Epithelial cell of prostate (primary cell): ENCODE measurements at regions not wholly inside any gene's neighbourhood (a gene's known extent, or its start where the extent isn't known, plus 50 kb on each side); places are given as distances from the start of the nearest gene placed in this dataset.

ENCODE experiments used
- DNase-seq: peaks from one replicate; pipeline ENCODE4 v3.0.0-alpha.2; 2011; ENCODE audit warnings: low read depth, low spot score
- H3K27ac ChIP-seq: fragments of 450-650 bp; 2 replicates; pipeline ENCODE4 v1.5.1; 2017; ENCODE audit warnings: mild to moderate bottlenecking

DNA sequence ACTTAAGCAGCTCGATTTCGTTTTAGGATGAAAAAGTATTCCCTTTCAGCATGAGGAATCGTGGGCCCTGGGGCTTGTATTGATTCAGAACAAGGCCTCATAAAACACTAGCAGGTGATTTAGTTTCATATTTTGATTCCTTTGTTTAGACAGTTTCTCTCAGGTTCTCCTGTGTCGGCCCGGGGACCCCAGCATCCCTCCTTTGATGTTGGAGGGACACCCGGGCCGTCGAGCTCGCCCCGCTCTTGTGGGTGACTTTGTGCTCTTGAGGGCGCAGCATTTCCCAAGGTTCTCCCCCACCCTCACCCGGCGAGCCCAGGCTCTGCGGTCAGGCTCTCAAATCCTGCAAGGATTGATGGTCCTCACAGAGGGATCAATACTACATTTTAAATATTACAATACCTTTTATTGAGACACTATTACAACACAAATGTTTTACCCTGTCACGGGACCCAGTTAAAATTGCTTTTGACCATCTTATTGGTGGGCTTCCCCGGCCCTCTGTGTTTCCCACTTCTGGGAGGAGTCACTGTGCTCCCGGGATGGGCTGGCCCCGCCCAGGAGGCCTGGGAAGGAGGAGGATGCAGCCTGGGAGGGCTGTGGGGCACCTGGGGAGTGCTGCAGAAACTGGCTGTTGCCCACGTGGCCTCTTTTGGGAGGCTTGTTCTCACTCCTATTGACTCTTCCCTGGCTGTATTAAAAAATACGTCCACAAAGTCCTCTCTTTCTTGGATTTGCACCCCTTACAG lies 222.6 kb downstream of the INSIG2 start:
- H3K27ac ChIP-seq = peak overlapping the region; percentile 32
- DNase-seq = no peak

DNA sequence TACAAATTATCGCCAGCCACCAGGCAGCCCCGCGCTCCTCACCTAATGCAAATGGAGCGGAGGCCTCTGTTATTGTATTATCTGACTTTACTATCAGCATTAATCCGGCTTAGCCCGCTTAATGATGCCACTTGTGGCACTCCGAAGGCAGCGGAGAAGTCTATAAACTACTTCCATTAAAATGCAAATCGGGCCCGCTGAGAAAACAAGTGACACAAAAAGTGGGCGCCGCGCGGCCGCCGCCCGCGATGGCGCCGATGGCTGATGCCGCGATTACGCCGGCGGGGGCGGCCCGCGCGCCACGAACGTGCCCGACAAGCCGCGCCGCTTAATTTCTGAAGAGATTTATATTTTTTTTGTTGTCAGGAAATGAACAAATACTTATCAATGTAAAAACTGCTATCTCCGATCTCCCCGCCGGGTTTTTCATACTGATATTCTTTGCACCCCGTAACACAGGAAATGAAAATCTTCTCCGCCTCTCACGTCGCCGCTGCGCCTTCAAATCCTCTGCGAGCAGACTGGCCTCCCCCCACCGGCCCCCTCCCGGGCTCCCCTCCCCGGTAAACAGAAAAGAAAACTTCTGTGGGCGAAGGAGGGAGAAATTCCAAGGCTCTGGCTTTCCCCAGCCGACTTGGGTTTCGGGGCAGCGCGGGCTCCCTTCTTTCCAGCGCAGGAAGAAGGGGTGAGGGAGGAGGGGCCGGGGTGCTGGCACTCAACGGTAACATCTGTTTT lies 221.8 kb downstream of the INSIG2 start:
- peak overlapping the region; percentile 32 for H3K27ac ChIP-seq
- DNase-seq = no peak

DNA sequence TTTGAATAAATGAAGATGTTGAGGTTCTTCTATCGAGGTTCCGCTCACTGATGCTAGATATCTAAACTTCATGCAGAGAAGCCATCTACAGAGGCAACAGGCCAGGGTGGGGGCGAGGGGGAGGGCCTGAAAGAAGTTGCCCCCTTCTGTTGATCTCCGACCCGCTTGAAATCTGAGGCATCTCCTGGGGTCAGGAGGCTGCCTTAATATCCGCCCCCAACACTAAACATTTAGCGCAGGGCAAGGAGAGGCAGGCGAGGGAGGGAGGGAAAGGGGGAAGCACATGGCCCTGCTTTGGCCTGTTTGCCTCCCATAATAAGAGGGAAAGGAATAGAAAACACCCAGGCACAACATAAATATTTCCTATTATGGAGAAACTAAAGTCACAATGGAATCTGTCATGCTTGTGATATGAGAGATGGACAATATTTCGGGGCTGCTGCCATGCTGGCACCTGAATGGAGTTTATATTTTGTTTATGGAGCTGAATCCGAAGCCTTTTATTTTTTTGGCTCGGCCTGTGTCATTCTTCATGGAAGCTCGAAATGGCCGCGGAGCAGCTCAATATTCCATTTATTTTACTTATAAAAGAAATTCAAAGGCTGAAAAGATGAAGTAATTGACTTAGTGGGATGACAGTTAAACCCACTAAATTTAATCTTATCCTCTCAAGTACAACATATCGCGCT lies 221.1 kb downstream of the INSIG2 start:
- no peak overlapping the region for H3K27ac ChIP-seq
- DNase-seq = no peak

DNA sequence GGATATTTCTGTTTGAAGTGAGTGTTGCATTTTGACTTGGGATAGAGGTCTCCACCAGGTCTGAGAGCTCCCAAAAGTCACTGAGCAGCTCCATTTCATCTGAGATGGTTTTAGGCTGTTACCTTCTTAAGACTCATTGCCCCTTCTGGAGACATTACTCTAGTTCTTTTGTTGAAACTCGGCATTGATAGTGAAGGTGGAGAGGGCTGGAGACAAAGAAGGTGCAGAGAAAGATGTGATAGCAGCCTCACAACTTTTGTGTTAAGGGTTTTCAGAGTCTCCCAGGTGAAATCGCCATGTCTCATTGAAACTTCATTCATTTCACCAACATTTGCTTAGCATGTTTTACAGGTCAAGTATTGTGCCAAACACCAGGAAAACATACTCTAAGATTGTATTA lies 219.6 kb downstream of the INSIG2 start:
- no peak overlapping the region for H3K27ac ChIP-seq
- DNase-seq = no peak

DNA sequence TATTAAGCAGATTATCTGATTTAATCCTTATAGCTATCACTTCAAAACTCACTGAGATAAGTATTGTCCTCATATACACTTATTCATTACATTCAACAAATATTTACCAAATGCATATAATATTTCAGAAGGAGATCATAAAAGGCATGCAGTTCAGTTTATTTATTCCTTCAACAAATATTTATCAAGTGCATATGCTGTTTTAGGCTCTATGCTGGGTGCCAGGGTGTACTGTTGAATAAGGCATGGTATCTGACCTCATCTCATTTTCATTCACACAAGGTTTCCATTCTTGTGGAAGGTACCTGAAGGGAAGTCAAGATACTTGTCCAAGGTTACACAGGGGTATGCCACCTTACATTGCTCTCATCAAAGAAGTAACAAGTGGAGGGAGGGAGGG lies 213.0 kb downstream of the INSIG2 start:
- no peak overlapping the region for H3K27ac ChIP-seq
- DNase-seq = no peak

DNA sequence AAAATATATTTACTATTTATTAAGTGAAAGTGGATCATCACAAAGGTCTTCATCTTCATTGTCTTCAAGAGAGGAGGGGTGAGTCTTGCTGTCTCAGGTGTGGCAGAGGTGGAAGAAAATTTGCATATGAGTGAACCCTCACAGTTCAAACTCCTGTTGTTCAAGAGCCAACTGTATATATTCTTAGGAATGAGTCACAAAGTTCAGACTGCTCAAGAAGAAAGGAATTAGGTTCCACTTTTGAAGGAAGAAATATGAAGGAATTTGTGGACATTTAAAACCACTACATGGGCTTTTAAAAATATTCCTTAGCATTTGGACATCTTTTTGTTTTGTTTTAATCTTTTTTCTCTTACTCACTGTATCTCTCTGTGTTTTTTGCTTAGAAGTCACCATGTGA lies 212.6 kb downstream of the INSIG2 start:
- H3K27ac ChIP-seq = no peak overlapping the region
- no peak for DNase-seq

DNA sequence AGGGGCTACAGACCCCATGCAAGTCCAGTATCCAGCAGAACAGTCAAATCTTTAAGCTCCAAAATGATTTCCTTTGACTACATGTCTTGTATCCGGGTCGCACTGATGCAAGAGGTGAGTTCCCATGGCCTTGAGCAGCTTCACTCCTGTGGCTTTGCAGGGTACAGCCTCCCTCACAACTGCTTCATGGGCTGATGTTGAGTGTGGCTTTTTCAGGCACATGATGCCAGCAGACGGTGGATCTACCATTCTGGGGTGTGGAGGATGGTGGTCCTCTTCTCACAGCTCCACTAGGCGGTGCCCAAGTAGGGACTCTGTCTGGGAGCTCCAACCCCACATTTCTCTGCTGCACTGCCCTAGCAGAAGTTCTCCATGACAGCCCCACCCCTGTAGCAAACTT lies 208.4 kb downstream of the INSIG2 start:
- no peak overlapping the region for H3K27ac ChIP-seq
- no peak for DNase-seq

DNA sequence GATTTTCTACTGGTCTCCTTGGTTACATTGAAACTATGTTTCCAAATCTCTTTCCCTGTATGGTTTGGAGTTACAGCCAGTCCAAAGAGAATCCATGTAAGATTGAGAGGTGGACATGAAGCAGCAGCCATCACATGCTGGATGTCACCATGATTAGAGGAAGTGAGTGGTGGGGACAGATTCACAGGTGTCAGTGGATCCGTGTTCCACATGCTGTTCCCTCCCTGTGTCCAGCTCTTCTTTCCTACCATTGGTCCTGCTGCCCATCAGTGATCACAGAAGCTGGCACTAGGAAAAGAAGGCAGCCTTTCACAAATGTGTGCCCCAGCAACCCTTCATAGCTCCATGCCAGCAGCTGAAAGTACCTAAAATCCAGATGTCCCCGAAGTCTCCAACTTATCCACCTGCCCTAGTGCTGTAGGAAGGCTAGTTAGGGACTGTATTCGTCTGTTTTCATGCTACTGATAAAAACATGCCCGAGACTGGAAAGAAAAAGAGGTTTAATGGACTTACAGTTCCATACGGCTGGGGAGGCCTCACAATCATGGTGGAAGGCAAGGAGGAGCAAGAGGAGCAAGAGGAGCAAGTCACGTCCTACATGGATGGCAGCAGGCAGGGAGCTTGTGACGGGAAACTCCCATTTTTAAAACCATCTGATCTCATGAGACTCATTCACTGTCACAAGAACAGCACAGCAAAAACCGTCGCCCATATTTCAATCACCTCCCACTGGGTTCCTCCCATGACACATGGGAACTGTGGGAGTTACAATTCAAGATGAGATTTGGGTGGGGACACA lies 207.5 kb downstream of the INSIG2 start:
- no peak for DNase-seq
- H3K27ac ChIP-seq = no peak overlapping the region

DNA sequence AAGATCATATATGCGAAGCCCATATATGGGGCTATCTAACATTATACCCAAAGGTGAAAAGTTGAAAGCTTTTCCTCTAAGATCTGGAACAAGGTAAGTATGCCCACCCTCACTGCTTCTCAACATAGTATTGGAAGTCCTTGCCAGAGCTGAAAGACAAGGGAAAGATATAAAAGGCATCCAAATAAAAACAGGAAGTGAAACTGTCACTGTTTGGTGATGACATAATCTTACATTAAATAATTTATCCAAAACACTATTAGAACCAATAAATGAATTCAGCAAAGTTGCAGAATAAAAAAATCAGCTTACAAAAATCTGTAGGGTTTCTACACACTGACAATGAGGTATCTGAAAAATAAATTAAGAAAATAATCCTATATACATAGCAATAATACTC lies 205.8 kb downstream of the INSIG2 start:
- no peak for DNase-seq
- no peak overlapping the region for H3K27ac ChIP-seq

DNA sequence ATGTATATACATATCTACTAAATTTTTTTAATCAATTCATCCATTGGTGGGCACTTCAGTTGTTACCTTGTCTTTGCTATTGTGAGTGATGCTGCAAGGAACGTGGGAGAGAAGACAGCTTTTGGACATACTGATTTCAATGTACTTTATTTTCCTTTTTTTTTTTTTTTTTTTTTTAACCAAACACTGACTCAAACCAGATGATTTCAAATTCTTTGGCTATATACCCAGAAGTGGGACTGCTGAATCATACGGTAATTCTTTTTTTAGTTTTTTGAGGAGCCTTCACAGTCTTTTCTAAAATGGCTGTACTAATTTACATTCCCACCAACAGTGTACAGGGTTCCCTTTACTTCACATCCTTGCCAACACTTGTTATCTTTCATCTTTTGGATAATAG lies 204.7 kb downstream of the INSIG2 start:
- no peak for DNase-seq
- no peak overlapping the region for H3K27ac ChIP-seq

DNA sequence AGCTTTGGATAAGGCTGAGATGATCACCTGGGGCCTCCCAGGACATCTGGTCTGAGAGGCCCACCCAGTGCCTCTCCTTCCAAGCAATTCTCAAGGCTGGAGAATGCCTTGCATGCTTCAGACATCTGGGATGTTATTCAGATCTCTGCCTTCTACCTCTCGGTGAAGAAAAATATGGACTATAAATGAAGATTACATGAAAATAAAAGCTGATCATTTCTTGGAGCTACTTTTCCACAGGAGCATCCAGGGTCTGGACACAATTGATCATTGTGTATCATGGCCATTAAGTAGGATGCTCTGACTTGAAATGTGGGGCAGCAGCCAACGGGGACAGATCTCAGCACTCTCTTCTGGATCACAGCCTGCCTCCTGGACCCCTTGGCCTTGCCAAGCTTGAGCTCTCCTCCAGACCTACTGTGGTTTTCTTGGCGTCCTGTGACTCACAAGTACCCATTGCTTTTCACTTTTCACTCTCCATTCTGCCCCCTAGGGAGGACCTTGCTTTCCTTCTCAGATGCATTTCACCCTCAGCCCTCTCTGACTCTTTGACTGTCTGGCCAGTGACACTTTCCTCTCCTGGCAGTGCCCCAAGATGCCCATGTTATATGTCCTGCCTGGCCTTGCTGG lies 203.1 kb downstream of the INSIG2 start:
- no peak for DNase-seq
- no peak overlapping the region for H3K27ac ChIP-seq

DNA sequence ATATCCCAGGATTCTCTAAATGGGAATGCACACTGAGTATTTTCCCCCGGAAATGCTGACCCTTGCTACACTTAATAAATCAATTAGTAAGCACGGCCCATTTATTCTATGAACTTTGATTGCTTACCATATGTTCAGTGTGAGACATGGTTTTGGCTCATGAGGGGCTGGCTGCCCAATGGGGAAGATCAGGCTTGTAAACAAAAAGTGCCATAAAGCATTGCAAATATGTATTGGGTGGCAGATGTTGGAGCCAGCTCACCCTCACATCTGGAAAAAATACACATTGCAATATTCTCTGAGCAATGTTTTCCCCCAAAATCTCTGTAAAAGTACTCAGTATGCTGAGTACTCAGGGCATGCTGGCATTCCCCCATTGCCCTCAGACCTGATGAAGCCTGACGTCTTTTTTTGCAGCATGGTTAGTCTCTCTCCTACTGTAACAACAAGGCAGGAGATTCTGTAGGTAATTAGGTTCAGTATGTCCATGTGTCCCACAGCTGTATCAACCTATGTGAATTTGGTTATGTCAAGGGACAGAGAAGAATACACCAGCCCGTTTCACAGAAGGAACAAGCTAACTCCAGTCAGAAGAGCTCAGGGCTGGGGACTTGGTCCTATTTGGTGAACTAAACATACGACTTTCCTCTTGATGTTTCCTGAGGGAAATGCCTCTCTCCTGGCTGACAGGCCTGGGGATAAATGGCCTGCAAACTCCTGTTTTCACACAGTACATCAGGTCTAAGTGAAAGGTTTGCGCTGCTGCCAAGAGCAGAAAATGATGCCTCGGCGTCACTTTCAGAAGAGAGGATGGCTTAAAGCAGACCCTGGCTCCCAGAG lies 202.4 kb downstream of the INSIG2 start:
- no peak overlapping the region for H3K27ac ChIP-seq
- no peak for DNase-seq

DNA sequence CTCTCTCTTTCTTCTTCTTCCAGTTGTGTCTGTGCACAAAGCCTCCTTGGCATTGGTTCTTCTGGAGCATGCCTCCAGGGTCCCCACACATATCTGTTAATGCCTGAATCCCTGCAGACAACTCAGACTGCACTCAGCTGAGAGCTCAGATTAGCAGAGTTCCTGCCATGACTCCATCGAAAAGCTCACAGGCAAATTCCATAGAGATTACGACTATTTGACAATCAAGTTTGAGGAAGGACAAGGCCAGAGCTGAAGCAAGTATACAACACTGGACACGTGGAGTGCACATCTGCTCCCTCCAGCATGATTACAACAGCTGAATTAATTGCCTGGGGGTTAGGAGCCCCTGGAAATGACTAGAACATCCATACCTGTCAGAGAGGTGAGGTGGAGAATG lies 190.7 kb downstream of the INSIG2 start:
- no peak for DNase-seq
- H3K27ac ChIP-seq = no peak overlapping the region

DNA sequence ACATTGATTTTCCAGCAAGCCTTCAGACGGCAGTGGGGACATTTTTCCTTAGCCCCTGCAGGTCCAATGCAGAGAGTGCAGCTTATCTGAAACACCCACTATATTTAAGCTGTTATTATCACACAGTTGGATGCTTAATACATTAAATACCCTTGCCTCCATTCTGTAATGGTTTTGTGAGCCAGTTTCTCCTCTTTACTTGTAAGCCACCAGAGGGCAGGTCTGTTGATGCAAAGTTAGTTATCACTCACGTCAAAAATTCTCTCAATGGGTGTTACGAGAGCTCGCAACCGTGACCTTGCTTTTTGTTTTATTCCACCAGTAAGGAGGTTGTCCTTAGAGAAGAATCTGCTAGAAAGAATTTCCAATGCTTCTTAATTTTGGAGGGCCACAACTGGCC lies 189.8 kb downstream of the INSIG2 start:
- H3K27ac ChIP-seq = no peak overlapping the region
- no peak for DNase-seq

DNA sequence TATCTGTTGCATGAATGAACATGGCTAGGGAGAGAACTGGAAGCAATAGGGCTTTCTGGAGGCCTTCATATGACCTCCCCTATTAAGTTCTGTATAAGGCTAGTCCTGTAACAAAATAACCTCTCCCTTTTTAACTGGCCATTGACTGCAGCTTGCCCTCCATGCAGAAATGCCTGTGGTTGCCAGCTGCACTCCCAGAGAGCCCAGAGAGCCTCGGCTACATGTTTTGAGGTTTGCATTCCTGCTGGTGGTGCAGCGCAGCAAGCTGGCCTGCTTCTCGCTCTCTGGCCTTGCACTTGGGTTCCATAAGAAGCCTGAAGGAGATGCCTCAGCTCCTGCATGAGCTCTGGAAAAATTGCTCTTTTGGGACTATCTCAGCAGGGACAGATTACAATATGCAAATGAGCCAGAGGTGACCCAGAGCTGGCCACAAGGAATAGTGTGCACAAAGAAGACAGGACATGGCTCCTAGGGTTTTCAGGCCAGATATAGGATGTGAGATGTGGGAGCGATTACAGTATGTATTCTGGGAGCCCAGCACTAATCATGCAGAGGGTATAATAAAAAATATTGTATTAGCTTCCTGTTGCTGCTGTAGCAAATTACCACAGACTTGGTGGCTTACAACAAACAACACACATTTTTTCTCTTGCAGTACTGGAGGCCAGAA lies 186.7 kb downstream of the INSIG2 start:
- DNase-seq = no peak

DNA sequence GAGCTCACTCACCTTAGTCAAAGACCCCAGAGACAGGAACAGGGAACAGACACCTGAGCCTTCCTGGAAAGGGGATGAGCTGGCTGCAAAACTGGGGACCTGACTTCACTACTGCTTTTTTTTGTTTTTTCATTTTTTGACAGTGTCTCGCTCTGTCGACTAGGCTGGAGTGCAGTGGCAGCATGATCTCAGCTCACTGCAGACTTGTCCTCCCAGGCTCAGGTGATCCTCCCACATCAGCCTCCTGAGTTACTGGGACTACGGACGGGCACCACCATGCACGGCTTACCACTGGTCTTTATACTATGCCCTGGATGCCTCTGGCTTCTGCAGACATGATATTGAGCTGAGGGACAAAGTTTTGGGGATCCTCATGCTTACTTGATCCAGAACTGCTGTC lies 184.1 kb downstream of the INSIG2 start:
- no peak for DNase-seq
- no peak overlapping the region for H3K27ac ChIP-seq

More for the DNA sequence above, 186.7 kb downstream of the INSIG2 start:
- H3K27ac ChIP-seq = no peak overlapping the region

DNA sequence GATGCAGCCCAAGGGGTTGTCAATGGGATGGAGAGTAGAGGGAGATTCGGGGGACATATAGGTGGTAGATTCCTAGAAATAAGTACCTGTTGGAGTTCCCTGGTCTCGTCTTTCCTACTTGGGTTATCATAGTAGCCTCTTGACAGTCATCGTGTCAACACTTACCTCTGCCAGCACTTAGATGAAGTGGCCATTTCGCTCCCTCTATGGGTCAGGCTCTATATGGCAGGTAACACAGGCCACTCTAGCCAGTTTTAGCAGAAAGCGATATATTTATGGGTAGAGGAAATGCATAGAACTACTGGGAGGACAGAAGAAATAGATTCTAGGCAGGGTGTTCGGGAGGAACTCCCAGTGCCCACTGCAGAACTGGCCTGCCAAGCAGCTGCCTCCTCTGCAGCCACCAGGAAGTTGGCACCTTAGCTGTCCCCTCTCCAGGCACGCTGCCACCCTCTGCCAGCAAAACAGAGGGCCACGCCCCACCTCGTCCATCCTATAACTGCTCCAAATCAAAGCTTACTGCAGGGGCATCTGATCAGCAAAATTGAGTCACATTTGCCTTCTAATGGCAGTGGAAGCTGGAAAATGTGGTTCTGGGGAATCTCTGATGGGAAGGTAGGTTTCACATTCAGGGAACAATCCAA lies 181.3 kb downstream of the INSIG2 start:
- no peak for DNase-seq
- no peak overlapping the region for H3K27ac ChIP-seq

DNA sequence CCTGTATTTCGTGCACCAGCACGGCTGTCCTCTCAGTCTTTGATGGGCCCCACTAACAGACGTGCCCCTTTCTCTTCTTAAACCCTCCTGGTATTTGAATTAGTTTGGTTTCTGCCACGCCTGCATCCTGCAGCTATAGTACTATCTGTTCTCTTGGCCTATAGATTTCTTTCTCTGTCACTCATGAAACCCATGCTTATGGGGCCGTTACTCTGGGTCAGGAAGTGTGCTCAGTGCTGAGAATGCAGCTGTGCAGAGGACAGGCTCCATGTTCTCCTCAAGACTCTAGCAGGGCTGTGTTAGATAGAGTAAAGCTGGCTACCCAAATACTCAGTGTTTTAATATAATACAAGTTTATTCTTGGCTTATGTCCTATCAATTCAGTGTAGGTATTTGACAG lies 180.0 kb downstream of the INSIG2 start:
- no peak overlapping the region for H3K27ac ChIP-seq
- no peak for DNase-seq
